PC-3 (cell line): ENCODE measurements at regions not wholly inside any gene's neighbourhood (a gene's known extent, or its start where the extent isn't known, plus 50 kb on each side); places are given as distances from the start of the nearest gene placed in this dataset.

Experiments used
- ATAC-seq: fragments of 200-7000 bp; cut with Tn5 transposase; 2 replicates; pipeline ENCODE4 v1.9.1; 2020; ENCODE audit warnings: mild to moderate bottlenecking, moderate library complexity
- BruUV-seq: library from RNA; stranded (reverse); fragments of 400-500 nt; replicated peaks from 2 replicates; lab custom pipeline; 2021; lab: Mats Ljungman, UMichigan
- CTCF ChIA-PET: fragments of 300-600 bp; sonication (Branson Sonifier 250); formaldehyde crosslinking; loops from one replicate; lab custom pipeline; 2022; ENCODE audit warnings: antibody characterized with exemption; lab: Charles Lee
- POLR2A ChIA-PET: fragments of 300-600 bp; sonication (Branson Sonifier 250); formaldehyde crosslinking; loops from one replicate; lab custom pipeline; 2022; ENCODE audit warnings: antibody characterized with exemption; ENCODE audit not compliant: unreplicated experiment; lab: Charles Lee
- DNase-seq: peaks from one replicate; pipeline ENCODE4 v3.0.0-alpha.2; 2015
- H2AFZ ChIP-seq: fragments of 300-600 bp; sonication (generic); 2 replicates; pipeline ENCODE4 v1.6.0; 2016; ENCODE audit warnings: antibody characterized with exemption, low read length
- H3F3A ChIP-seq: fragments of 300-600 bp; sonication (generic); one replicate; pipeline ENCODE4 v1.6.0; 2017; ENCODE audit warnings: antibody characterized with exemption, low read length, control low read depth, mild to moderate bottlenecking; ENCODE audit not compliant: unreplicated experiment
- H3K27ac ChIP-seq: fragments of 300-600 bp; sonication (generic); 2 replicates; pipeline ENCODE4 v1.5.1; 2016; ENCODE audit warnings: mild to moderate bottlenecking, low read length
- H3K27me3 ChIP-seq: fragments of 300-600 bp; sonication (generic); 2 replicates; pipeline ENCODE4 v1.6.1; 2016; ENCODE audit warnings: low read length, mixed read lengths
- H3K36me3 ChIP-seq: fragments of 300-600 bp; sonication (generic); 2 replicates; pipeline ENCODE4 v1.6.1; 2016; ENCODE audit warnings: low read depth, mixed run types, low read length, mixed read lengths
- H3K4me1 ChIP-seq: fragments of 300-600 bp; sonication (generic); 2 replicates; pipeline ENCODE4 v1.5.1; 2016; ENCODE audit warnings: low read length; ENCODE audit not compliant: insufficient read depth
- H3K4me2 ChIP-seq: fragments of 300-600 bp; sonication (generic); 2 replicates; pipeline ENCODE4 v1.6.0; 2016; ENCODE audit warnings: low read length
- H3K4me3 ChIP-seq: fragments of 300-600 bp; sonication (generic); 2 replicates; pipeline ENCODE4 v1.5.1; 2016; ENCODE audit warnings: mild to moderate bottlenecking, low read length, mixed read lengths
- H3K79me2 ChIP-seq: fragments of 300-600 bp; sonication (generic); 2 replicates; pipeline ENCODE4 v1.6.1; 2017; ENCODE audit warnings: low read length, mixed read lengths
- H3K9ac ChIP-seq: fragments of 300-600 bp; sonication (generic); 2 replicates; pipeline ENCODE4 v1.6.0; 2016; ENCODE audit warnings: mild to moderate bottlenecking, low read length
- H3K9me2 ChIP-seq: fragments of 300-600 bp; sonication (generic); replicated peaks from 2 replicates; pipeline ENCODE4 v1.6.1; 2016; ENCODE audit warnings: mixed run types, low read length, mixed read lengths
- H3K9me3 ChIP-seq: fragments of 300-600 bp; sonication (generic); 2 replicates; pipeline ENCODE4 v1.6.1; 2016; ENCODE audit warnings: low read length, mixed read lengths
- H4K20me1 ChIP-seq: fragments of 300-600 bp; sonication (generic); 2 replicates; pipeline ENCODE4 v1.6.1; 2016; ENCODE audit warnings: low read length, mixed read lengths
- CTCF ChIP-seq: fragments of 300-600 bp; sonication (generic); conservative IDR thresholded peaks from 2 replicates; pipeline ENCODE4 v1.5.1; 2017; ENCODE audit warnings: antibody characterized with exemption, low read depth, mild to moderate bottlenecking, low read length
- EZH2 ChIP-seq: fragments of 300-600 bp; sonication (generic); IDR thresholded peaks from one replicate; pipeline ENCODE4 v1.6.1; 2017; ENCODE audit warnings: antibody characterized with exemption, mild to moderate bottlenecking, low read length; ENCODE audit not compliant: unreplicated experiment
- EZH2phosphoT487 ChIP-seq: fragments of 300-600 bp; sonication (generic); IDR thresholded peaks from 2 replicates; pipeline ENCODE4 v1.6.1; 2018; ENCODE audit warnings: mild to moderate bottlenecking, antibody characterized with exemption, low read length, borderline replicate concordance
- intact Hi-C: fragments of 100-400 bp; cut with micrococcal nuclease; formaldehyde crosslinking; loops from 2 replicates; pipeline ENCODE4 v1.9.0; 2023

GRCh38 chr2:59882822-59883221 lies 670.6 kb downstream of the BCL11A start:
- CTCF ChIA-PET: no interaction called here
- no peaks in the 10 kb centered on the region for H3K9me2 ChIP-seq
- ATAC-seq: no peak
- no peaks in the 10 kb centered on the region for H3K9me3 ChIP-seq
- H3K9ac ChIP-seq: no peak overlapping the region
- intact Hi-C loops: no loop called here
- no peak overlapping the region for H2AFZ ChIP-seq
- H3K27ac ChIP-seq: no peak overlapping the region
- no peak overlapping the region for H3K4me2 ChIP-seq
- no peaks in the 10 kb centered on the region for H3K79me2 ChIP-seq
- H3K36me3 ChIP-seq: no peaks in the 10 kb centered on the region
- TF ChIP-seq EZH2phosphoT487 (no peak), CTCF (no peak)
- POLR2A ChIA-PET: no interaction called here
- DNase-seq: no peak
- peaks cover 15% of the 10 kb centered on the region for H3K27me3 ChIP-seq
- no peak overlapping the region for H3K4me3 ChIP-seq
- no peaks in the 10 kb centered on the region for H3F3A ChIP-seq
- BruUV-seq: no TSS peak
- no peaks in the 10 kb centered on the region for H3K4me1 ChIP-seq
- H4K20me1 ChIP-seq: no peaks in the 10 kb centered on the region

- no peak overlapping the region for H3K4me3 ChIP-seq
- TF ChIP-seq CTCF: no peak
- TF ChIP-seq EZH2phosphoT487: no peak
- TF ChIP-seq EZH2: no peak
- H3K9ac ChIP-seq: no peak overlapping the region
- H3K9me2 ChIP-seq: no peaks in the 10 kb centered on the region
- no peak for ATAC-seq
- no peak overlapping the region for H3K4me2 ChIP-seq
- CTCF ChIA-PET: no interaction called here
- no peaks in the 10 kb centered on the region for H3K9me3 ChIP-seq
- H3K4me1 ChIP-seq: no peaks in the 10 kb centered on the region
- POLR2A ChIA-PET: no interaction called here
- H3F3A ChIP-seq: no peaks in the 10 kb centered on the region
- no TSS peak for BruUV-seq
- no peaks in the 10 kb centered on the region for H3K36me3 ChIP-seq
- H3K27ac ChIP-seq: no peak overlapping the region
- H3K79me2 ChIP-seq: no peaks in the 10 kb centered on the region
- H3K27me3 ChIP-seq: peaks cover 10% of the 10 kb centered on the region
- no peak for DNase-seq
- no peaks in the 10 kb centered on the region for H4K20me1 ChIP-seq
- intact Hi-C loops: no loop called here
- no peak overlapping the region for H2AFZ ChIP-seq
These were observed 671.2 kb downstream of the BCL11A start for GRCh38 chr2:59882279-59882678.

- H3K27me3 ChIP-seq: 0 out of 2 replicates have a peak, but pooled peaks cover 1% of the 10 kb centered on the region
- H3K4me2 ChIP-seq: no peak overlapping the region
- no peak for DNase-seq
- H2AFZ ChIP-seq: no peak overlapping the region
- H3F3A ChIP-seq: no peaks in the 10 kb centered on the region
- BruUV-seq: no TSS peak
- H3K36me3 ChIP-seq: no peaks in the 10 kb centered on the region
- H3K4me3 ChIP-seq: no peak overlapping the region
- no peak for TF ChIP-seq EZH2phosphoT487
- TF ChIP-seq EZH2: no peak
- no peak for TF ChIP-seq CTCF
- ChIA-PET POLR2A (no interaction called here), CTCF (no interaction called here)
- no peaks in the 10 kb centered on the region for H3K79me2 ChIP-seq
- no peaks in the 10 kb centered on the region for H3K9me3 ChIP-seq
- no peak overlapping the region for H3K27ac ChIP-seq
- no peaks in the 10 kb centered on the region for H3K4me1 ChIP-seq
- no peak for ATAC-seq
- intact Hi-C loops: no loop called here
- no peak overlapping the region for H3K9ac ChIP-seq
- no peaks in the 10 kb centered on the region for H3K9me2 ChIP-seq
- H4K20me1 ChIP-seq: no peaks in the 10 kb centered on the region
These were observed 672.2 kb downstream of the BCL11A start for GRCh38 chr2:59881218-59881617.
